ENCODE measurements at regions not wholly inside any gene's neighbourhood (a gene's known extent, or its start where the extent isn't known, plus 50 kb on each side); places are given as distances from the start of the nearest gene placed in this dataset.

DNA sequence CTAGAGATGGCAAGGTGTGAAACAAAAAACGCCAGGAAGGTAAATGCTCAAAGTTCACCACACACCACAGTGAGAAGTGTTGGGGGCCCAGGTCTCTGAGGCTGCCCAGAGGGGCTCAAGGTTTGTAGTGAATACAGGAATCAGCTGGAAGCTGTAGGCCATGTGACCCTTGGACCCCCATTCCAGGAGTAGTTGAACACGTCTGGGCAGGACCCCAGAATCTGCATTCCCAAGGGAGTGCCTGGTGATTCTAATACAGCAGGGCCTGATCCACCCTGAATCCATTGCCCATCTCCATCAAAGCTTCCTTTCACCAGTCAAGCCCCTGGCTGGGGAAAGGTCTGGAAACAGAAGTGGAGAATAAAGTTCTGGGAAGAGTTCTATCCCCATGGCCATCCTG, 70.8 kb upstream of the B3GAT1 start:
- no peak overlapping the region for H3K4me3 Mint-ChIP-seq
- no peaks in the 10 kb centered on the region for H3K9me3 Mint-ChIP-seq
- peak overlapping the region; percentile 62 for H3K27ac Mint-ChIP-seq
- TF ChIP-seq, protein P1, sequence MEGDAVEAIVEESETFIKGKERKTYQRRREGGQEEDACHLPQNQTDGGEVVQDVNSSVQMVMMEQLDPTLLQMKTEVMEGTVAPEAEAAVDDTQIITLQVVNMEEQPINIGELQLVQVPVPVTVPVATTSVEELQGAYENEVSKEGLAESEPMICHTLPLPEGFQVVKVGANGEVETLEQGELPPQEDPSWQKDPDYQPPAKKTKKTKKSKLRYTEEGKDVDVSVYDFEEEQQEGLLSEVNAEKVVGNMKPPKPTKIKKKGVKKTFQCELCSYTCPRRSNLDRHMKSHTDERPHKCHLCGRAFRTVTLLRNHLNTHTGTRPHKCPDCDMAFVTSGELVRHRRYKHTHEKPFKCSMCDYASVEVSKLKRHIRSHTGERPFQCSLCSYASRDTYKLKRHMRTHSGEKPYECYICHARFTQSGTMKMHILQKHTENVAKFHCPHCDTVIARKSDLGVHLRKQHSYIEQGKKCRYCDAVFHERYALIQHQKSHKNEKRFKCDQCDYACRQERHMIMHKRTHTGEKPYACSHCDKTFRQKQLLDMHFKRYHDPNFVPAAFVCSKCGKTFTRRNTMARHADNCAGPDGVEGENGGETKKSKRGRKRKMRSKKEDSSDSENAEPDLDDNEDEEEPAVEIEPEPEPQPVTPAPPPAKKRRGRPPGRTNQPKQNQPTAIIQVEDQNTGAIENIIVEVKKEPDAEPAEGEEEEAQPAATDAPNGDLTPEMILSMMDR (conservative IDR thresholded peaks at IDR 0.05), result no peak
- no peaks in the 10 kb centered on the region for H3K36me3 Mint-ChIP-seq
- peaks cover 37% of the 10 kb centered on the region for H3K27me3 Mint-ChIP-seq
- peak; percentile 37 for DNase-seq (ENCODE audit: extremely low spot score, unreplicated experiment)
- H3K4me1 Mint-ChIP-seq (ENCODE audit: unreplicated experiment), result no peaks in the 10 kb centered on the region

DNA sequence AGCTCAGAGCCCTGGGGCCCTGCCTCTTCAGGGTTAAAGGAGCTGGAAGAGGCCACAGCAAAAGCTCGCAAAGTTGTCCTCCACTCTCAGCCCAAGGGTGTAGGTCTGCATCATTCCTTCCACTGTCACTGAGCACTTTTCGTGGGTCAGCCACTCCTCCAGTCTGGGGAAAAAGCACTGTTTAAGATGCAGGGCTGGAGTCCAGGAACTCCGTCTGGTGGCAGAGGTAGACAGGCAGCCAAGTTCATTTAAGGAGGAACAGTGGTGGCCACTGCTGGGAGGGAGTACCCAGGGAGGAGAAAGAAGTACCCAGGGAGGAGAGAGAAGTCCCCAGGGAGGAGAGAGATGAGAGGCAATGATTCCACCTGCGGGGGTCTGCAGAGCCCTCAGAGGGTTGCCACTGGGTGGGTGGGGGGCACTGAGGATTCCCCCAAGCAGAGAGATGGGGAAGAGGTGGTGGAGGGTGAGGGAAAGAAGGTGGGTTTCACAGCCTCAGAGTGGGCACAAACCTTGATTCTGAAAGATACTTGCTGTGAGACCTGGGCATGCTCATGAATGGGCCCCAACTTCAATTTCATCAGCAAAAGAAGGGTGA, 70.0 kb upstream of the B3GAT1 start:
- Mint-ChIP-seq H3K27ac (no peak overlapping the region), H3K4me1 (ENCODE audit: unreplicated experiment) (no peaks in the 10 kb centered on the region), H3K36me3 (no peaks in the 10 kb centered on the region), H3K4me3 (no peak overlapping the region), H3K9me3 (no peaks in the 10 kb centered on the region), H3K27me3 (peaks cover 46% of the 10 kb centered on the region)
- no peak for DNase-seq (ENCODE audit: extremely low spot score, unreplicated experiment)
- TF ChIP-seq, protein P1 (conservative IDR thresholded peaks at IDR 0.05), result no peak

DNA sequence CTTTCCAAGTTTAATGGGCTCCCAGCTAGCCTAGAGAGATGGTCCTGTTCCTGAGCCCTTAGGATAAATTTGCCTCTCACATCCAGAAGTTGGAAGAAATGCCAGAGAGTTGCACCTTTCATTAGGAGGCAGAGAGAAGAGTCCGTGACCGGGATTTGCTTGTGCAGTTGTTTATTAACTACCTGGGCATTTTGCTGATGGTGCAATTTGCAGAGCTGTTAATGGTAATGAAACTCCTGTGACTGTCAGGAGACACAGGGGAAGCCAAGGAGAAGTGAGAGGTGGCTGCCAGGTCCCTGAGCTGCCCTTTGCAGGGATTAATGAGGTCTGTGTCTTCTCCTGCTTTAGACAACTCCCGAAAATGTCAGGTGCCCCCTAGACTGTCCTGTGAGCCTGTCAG, 69.1 kb upstream of the B3GAT1 start:
- no peak overlapping the region for H3K27ac Mint-ChIP-seq
- TF ChIP-seq, protein P1 (conservative IDR thresholded peaks at IDR 0.05), result no peak
- peaks cover 5% of the 10 kb centered on the region for H3K9me3 Mint-ChIP-seq
- H3K4me1 Mint-ChIP-seq (ENCODE audit: unreplicated experiment), result no peaks in the 10 kb centered on the region
- H3K36me3 Mint-ChIP-seq, result no peaks in the 10 kb centered on the region
- peak; percentile 18 for DNase-seq (ENCODE audit: extremely low spot score, unreplicated experiment)
- H3K4me3 Mint-ChIP-seq, result no peak overlapping the region
- peaks cover 55% of the 10 kb centered on the region for H3K27me3 Mint-ChIP-seq

DNA sequence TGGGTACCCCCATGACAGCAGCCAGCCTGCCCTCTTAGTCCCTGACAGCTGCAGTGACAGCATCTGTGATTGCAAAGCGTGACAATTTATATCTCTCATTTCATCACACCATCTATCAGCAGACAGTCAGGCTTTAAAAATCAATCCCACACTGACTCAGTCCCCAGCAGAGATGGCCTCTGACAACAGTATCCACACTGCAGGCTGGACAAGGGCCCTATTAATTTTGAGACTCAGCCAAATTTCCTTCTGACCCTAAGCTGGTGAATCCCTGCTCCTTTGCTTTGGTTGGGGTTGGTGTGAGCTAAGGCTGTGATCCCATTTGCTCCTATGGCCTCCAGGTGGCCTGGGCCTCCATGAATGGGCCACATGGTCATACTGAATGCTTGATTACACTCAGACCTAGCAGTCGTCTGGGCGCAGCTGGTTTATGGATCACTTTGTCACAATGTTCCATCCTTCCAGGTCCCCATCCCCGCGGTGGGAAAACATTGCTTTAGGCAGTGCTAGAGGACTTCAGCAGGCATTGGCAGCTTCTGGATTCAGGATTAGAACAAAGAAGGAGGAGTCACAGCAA, 68.2 kb upstream of the B3GAT1 start:
- Mint-ChIP-seq H3K36me3 (no peaks in the 10 kb centered on the region), H3K27me3 (peaks cover 54% of the 10 kb centered on the region), H3K4me3 (no peak overlapping the region), H3K4me1 (ENCODE audit: unreplicated experiment) (no peaks in the 10 kb centered on the region), H3K9me3 (peaks cover 5% of the 10 kb centered on the region), H3K27ac (peak overlapping the region; percentile 32)
- TF ChIP-seq, protein P1 (conservative IDR thresholded peaks at IDR 0.05), result no peak
- peak; percentile 44 for DNase-seq (ENCODE audit: extremely low spot score, unreplicated experiment)

DNA sequence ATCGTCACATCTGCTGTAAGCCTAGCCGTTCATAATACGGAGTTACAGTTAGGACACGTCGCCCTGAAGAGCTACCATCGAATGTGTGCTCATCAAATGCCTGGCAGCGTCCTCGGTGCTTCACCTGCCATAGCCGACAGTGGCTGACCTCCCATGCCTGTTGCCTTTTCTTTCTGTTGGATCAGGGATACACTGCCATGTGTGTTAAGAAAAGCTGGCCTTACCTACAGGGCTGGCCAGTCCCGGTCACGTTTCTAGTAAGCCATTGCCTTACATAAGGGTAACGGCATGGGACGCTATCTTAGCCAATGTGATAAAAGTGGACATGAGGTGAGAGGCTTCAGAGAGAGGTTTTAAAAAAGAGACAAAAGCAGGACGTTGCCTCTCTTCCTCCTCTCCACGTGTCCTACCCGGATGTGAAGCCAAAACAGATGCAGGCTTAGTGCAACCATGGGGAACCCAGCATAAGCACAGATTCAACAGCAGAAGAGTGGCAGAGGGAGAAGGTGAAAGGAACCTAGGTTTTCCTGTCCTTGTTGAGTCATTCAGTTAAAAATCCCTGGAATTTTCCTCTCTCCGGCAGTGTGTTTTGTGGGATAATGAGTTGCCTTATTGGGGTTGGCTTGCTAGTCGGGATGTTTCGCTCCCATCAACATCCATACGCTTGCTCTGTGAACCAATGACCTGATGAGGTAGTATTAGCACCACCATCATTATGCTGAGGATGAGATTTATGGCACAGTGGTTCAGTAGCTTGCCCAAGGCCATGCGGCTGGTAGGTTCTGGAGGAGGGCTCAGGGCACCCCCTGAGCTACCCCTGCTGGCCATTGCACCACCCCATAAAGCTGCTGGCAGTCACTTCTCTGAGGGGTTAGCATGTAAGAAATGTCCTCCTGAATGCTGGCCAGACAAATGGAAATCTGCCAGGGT, 67.4 kb upstream of the B3GAT1 start:
- peaks cover 56% of the 10 kb centered on the region for H3K27me3 Mint-ChIP-seq
- no peaks in the 10 kb centered on the region for H3K4me1 Mint-ChIP-seq (ENCODE audit: unreplicated experiment)
- H3K27ac Mint-ChIP-seq, result no peak overlapping the region
- no peaks in the 10 kb centered on the region for H3K36me3 Mint-ChIP-seq
- no peak overlapping the region for H3K4me3 Mint-ChIP-seq
- TF ChIP-seq, protein P1 (conservative IDR thresholded peaks at IDR 0.05), result no peak
- DNase-seq (ENCODE audit: extremely low spot score, unreplicated experiment), result peak; percentile 44
- peaks cover 5% of the 10 kb centered on the region for H3K9me3 Mint-ChIP-seq

Measured in type B pancreatic cell (in vitro differentiated cells).